Prostate gland (tissue), 2 donors: ENCODE measurements at regions not wholly inside any gene's neighbourhood (a gene's known extent, or its start where the extent isn't known, plus 50 kb on each side); places are given as distances from the start of the nearest gene placed in this dataset.

Experiments used
- DNase-seq: peaks from one replicate; pipeline ENCODE4 v3.0.0-alpha.2; 2019; ENCODE audit warnings: low spot score
- H3K27ac ChIP-seq, 2 donors: fragments of 200-600 bp; sonication (generic); 2 replicates each; pipeline ENCODE4 v1.5.1; 2017 to 2019
- H3K27me3 ChIP-seq: fragments of 200-600 bp; sonication (generic); replicated peaks from 2 replicates; pipeline ENCODE4 v1.5.1; 2019; ENCODE audit not compliant: insufficient read depth
- H3K36me3 ChIP-seq, 2 donors: fragments of 200-600 bp; sonication (generic); 1 replicate in 1 of 2; 2 replicates in 1 of 2; pipeline versions ENCODE4 v1.5.1 to v1.8.1; 2017 to 2019
- H3K4me1 ChIP-seq: fragments of 200-600 bp; sonication (generic); replicated peaks from 2 replicates; pipeline ENCODE4 v1.5.1; 2019
- H3K4me3 ChIP-seq, 2 donors: fragments of 200-600 bp; sonication (generic); 2 replicates each; pipeline ENCODE4 v1.5.1; 2017 to 2019
- H3K9me3 ChIP-seq: fragments of 200-600 bp; sonication (generic); 2 replicates; pipeline ENCODE4 v1.5.1; 2017
- CTCF ChIP-seq, 4 experiments: fragments of 200-600 bp in 2 of 4; fragments of 450-650 bp in 2 of 4; sonication (generic) in 2 of 4; IDR thresholded peaks; 1 replicate in 3 of 4; 2 replicates in 1 of 4; pipeline ENCODE4 v1.5.1; 2016 to 2019; ENCODE audit warnings: antibody characterized with exemption in 4 of 4, mild to moderate bottlenecking in 2 of 4, moderate library complexity in 2 of 4
- POLR2A ChIP-seq: fragments of 450-650 bp; IDR thresholded peaks from one replicate; pipeline ENCODE4 v1.6.1; 2016; ENCODE audit warnings: antibody characterized with exemption, mild to moderate bottlenecking
- POLR2AphosphoS5 ChIP-seq: sonication (generic); formaldehyde crosslinking; IDR thresholded peaks from one replicate; pipeline ENCODE4 v1.6.1; 2017; ENCODE audit warnings: antibody characterized with exemption
- WGBS: methylation state at CpG from one replicate; pipeline ENCODE4 v1.1.5; 2018; 5-methylcytosine and 5-hydroxymethylcytosine counted together
- intact Hi-C: fragments of 100-400 bp; cut with DNase I; formaldehyde crosslinking; loops from one replicate; pipeline ENCODE4 v1.14.2; 2022

DNA sequence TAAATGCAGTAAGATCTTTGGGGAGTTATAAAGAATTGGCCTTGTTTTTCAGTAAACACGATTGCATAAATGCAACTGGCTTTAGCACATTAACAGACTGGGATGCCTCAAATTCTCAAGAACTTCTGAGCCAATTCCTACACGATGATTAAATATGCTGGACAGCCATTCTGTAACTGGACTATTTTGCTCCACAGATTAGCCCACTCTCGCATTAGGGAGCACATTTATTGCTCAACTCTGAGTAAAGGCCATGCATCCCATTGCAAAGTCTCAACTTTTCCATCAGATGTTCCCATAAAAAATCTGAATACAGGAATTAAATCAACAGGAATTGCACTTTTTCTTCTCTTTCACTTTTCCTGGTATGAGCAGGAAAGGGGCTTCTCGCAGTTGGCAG, 66.7 kb upstream of the PRICKLE2 start:
- H3K4me3 ChIP-seq = no peak overlapping the region
- H3K36me3 ChIP-seq = no peaks in the 10 kb centered on the region
- no peak overlapping the region for H3K27ac ChIP-seq
- WGBS = 77% methylated on average over 4 of the region's 4 CpGs
- no peaks in the 10 kb centered on the region for H3K4me1 ChIP-seq
- DNase-seq = no peak
- H3K27me3 ChIP-seq = no peaks in the 10 kb centered on the region
- intact Hi-C loops = no loop called here
- H3K9me3 ChIP-seq = no peaks in the 10 kb centered on the region
- no peak for TF ChIP-seq POLR2AphosphoS5
- TF ChIP-seq POLR2A = no peak
- no peak for TF ChIP-seq CTCF (IDR thresholded peaks at IDR 0.05)

DNA sequence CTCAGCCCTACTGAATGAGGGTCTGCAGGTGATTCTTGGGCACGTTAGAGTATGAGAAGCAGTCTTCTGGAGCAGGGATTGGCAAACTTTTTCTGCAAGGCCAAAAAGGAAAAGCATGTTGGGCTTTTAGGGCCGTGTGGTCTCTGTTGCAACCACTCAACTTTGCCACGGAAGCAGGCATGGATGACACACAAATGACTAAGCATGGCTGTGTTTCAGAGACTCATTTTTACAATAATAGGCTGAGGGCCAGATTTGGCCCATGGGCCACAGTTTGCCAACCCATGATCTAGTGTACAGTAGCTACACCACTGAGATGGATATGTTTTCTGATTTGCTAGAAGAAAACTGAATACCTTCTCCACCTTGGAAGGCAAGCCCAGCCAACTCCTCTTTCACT, 66.1 kb upstream of the PRICKLE2 start:
- no peak overlapping the region for H3K27ac ChIP-seq
- WGBS = 78% methylated on average over 3 of the region's 3 CpGs
- H3K36me3 ChIP-seq = no peaks in the 10 kb centered on the region
- no peak for DNase-seq
- no peaks in the 10 kb centered on the region for H3K9me3 ChIP-seq
- H3K4me1 ChIP-seq = no peaks in the 10 kb centered on the region
- H3K4me3 ChIP-seq = no peak overlapping the region
- no peak for TF ChIP-seq POLR2AphosphoS5
- no peak for TF ChIP-seq POLR2A
- no peak for TF ChIP-seq CTCF (IDR thresholded peaks at IDR 0.05)
- no peaks in the 10 kb centered on the region for H3K27me3 ChIP-seq
- intact Hi-C loops = no loop called here

DNA sequence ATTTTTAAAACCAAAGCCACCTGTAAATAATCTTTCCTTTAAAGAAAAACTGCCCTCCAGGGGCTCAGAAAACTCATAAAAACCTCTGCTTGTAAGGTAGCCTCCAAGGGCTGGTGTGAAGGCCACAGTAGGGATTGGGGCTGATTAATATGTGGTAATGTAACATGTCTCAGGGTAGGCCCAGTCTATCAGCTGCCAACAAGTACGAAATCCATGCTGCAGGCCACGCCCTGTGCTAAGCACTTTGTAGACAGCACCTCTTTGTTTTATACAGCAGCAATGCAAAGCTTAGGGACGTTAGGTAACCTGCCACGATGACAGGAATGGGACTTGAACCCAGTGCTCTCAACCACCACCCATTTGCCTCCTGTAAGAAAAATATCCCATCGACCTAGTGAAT, 65.6 kb upstream of the PRICKLE2 start:
- TF ChIP-seq CTCF (IDR thresholded peaks at IDR 0.05) (no peak), POLR2A (no peak), POLR2AphosphoS5 (no peak)
- H3K4me1 ChIP-seq = no peaks in the 10 kb centered on the region
- H3K4me3 ChIP-seq = no peak overlapping the region
- no peaks in the 10 kb centered on the region for H3K27me3 ChIP-seq
- H3K27ac ChIP-seq = no peak overlapping the region
- WGBS = 88% methylated on average over 5 of the region's 5 CpGs
- intact Hi-C loops = no loop called here
- H3K9me3 ChIP-seq = no peaks in the 10 kb centered on the region
- H3K36me3 ChIP-seq = no peaks in the 10 kb centered on the region
- DNase-seq = no peak

DNA sequence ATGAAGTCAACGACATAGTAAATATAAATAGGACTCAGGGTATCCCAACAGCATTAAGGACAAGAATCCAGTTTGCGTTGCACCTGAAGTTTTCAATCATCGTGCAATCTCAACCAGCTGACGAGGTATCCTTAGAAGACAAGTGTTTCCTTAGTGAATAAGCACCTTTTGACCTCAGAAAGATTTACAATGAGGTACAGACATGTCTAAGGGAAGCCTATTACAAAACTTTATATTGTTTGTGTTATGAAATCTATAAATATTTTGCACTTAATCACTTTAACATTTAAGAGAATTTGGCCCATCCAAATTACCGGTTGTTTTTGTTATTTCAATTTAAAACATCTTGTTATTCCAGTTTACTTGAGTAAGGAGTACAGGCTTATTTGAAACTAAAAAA, 64.9 kb upstream of the PRICKLE2 start:
- H3K9me3 ChIP-seq = no peaks in the 10 kb centered on the region
- H3K36me3 ChIP-seq = no peaks in the 10 kb centered on the region
- TF ChIP-seq POLR2AphosphoS5 (no peak), POLR2A (no peak), CTCF (IDR thresholded peaks at IDR 0.05) (no peak)
- no peaks in the 10 kb centered on the region for H3K27me3 ChIP-seq
- H3K4me1 ChIP-seq = no peaks in the 10 kb centered on the region
- no peak overlapping the region for H3K27ac ChIP-seq
- intact Hi-C loops = no loop called here
- H3K4me3 ChIP-seq = no peak overlapping the region
- no peak for DNase-seq
- 65% methylated on average over 5 of the region's 5 CpGs for WGBS

- TF ChIP-seq CTCF (IDR thresholded peaks at IDR 0.05) = no peak
- no peak for TF ChIP-seq POLR2AphosphoS5
- no peak for TF ChIP-seq POLR2A
- no peaks in the 10 kb centered on the region for H3K4me1 ChIP-seq
- no peaks in the 10 kb centered on the region for H3K36me3 ChIP-seq
- no peak for DNase-seq
- H3K9me3 ChIP-seq = no peaks in the 10 kb centered on the region
- H3K4me3 ChIP-seq = no peak overlapping the region
- intact Hi-C loops = no loop called here
- no peaks in the 10 kb centered on the region for H3K27me3 ChIP-seq
- H3K27ac ChIP-seq = no peak overlapping the region
These were observed 64.4 kb upstream of the PRICKLE2 start for GRCh38 chr3:64289622-64290021.
